ENCODE measurements at regions not wholly inside any gene's neighbourhood (a gene's known extent, or its start where the extent isn't known, plus 50 kb on each side); places are given as distances from the start of the nearest gene placed in this dataset.

GRCh38 chr7:132666774-132667172 is 90.5 kb upstream of the PLXNA4 start:
- DNase-seq, result no peak

- DNase-seq, result no peak
Measured at GRCh38 chr7:132666071-132666773, 90.0 kb upstream of the PLXNA4 start.

- DNase-seq, result peak; percentile 76
Measured at GRCh38 chr7:132656846-132657776, 80.8 kb upstream of the PLXNA4 start.

GRCh38 chr7:132656341-132656740 is 80.1 kb upstream of the PLXNA4 start:
- DNase-seq, result no peak

GRCh38 chr7:132655131-132655727 is 79.0 kb upstream of the PLXNA4 start:
- DNase-seq, result peak; percentile 98

GRCh38 chr7:132654150-132654549 is 77.9 kb upstream of the PLXNA4 start:
- DNase-seq, result peak; percentile 86

- peak; percentile 76 for DNase-seq
Measured at GRCh38 chr7:132653366-132653930, 77.2 kb upstream of the PLXNA4 start.

- DNase-seq, result no peak
Measured at GRCh38 chr7:132652507-132652906, 76.2 kb upstream of the PLXNA4 start.

GRCh38 chr7:132650498-132650897 is 74.2 kb upstream of the PLXNA4 start:
- no peak for DNase-seq

GRCh38 chr7:132647311-132647710 is 71.0 kb upstream of the PLXNA4 start:
- no peak for DNase-seq

- DNase-seq, result no peak
Measured at GRCh38 chr7:132646052-132646451, 69.8 kb upstream of the PLXNA4 start.

GRCh38 chr7:132643302-132643701 is 67.0 kb upstream of the PLXNA4 start:
- no peak for DNase-seq

- DNase-seq, result no peak
Measured at GRCh38 chr7:132641238-132641637, 65.0 kb upstream of the PLXNA4 start.

- no peak for DNase-seq
Measured at GRCh38 chr7:132639983-132640382, 63.7 kb upstream of the PLXNA4 start.

GRCh38 chr7:132638000-132638399 is 61.7 kb upstream of the PLXNA4 start:
- peak; percentile 77 for DNase-seq

GRCh38 chr7:132636581-132636980 is 60.3 kb upstream of the PLXNA4 start:
- DNase-seq, result no peak

- no peak for DNase-seq
Measured at GRCh38 chr7:132635127-132635526, 58.9 kb upstream of the PLXNA4 start.

- DNase-seq, result no peak
Measured at GRCh38 chr7:132630834-132631233, 54.6 kb upstream of the PLXNA4 start.
